NCI-H1048 (cell line): ENCODE measurements at regions not wholly inside any gene's neighbourhood (a gene's known extent, or its start where the extent isn't known, plus 50 kb on each side); places are given as distances from the start of the nearest gene placed in this dataset.
"Not testable (repeated sequence)": the region's sequence is repeated elsewhere in the genome, so short reads cannot be mapped to it uniquely, and the experiment has no call there.

Experiments
- DNase-seq: peaks from one replicate; lab custom pipeline; 2025; lab: John Stamatoyannopoulos, UW

GRCh38 chr1:157218671-157219070, 80.5 kb upstream of the ETV3 start:
- no peak for DNase-seq

GRCh38 chr1:157217486-157217885, 79.3 kb upstream of the ETV3 start:
- no peak for DNase-seq

GRCh38 chr1:157213836-157214235, 75.6 kb upstream of the ETV3 start:
- no peak for DNase-seq

- DNase-seq = no peak
Observed at GRCh38 chr1:157209514-157209913, 71.3 kb upstream of the ETV3 start.

- not testable (repeated sequence) for DNase-seq
Observed at GRCh38 chr1:157205982-157206381, 67.8 kb upstream of the ETV3 start.

GRCh38 chr1:157203166-157203565, 65.0 kb upstream of the ETV3 start:
- no peak for DNase-seq

- DNase-seq = no peak
Observed at GRCh38 chr1:157202331-157202730, 64.1 kb upstream of the ETV3 start.

GRCh38 chr1:157201767-157202166, 63.6 kb upstream of the ETV3 start:
- no peak for DNase-seq

- DNase-seq = no peak
Observed at GRCh38 chr1:157200451-157200850, 62.3 kb upstream of the ETV3 start.

GRCh38 chr1:157199421-157199755, 61.2 kb upstream of the ETV3 start:
- DNase-seq = no peak

GRCh38 chr1:157198619-157199420, 60.6 kb upstream of the ETV3 start:
- DNase-seq = no peak

GRCh38 chr1:157197906-157198435, 59.8 kb upstream of the ETV3 start:
- no peak for DNase-seq

GRCh38 chr1:157196670-157197456, 58.7 kb upstream of the ETV3 start:
- DNase-seq = not testable (repeated sequence)

- DNase-seq = no peak
Observed at GRCh38 chr1:157196245-157196543, 58.0 kb upstream of the ETV3 start.

- DNase-seq = no peak
Observed at GRCh38 chr1:157195521-157196244, 57.5 kb upstream of the ETV3 start.

GRCh38 chr1:157194731-157195520, 56.7 kb upstream of the ETV3 start:
- no peak for DNase-seq

GRCh38 chr1:157193702-157194391, 55.7 kb upstream of the ETV3 start:
- DNase-seq = peak; percentile 49

GRCh38 chr1:157193219-157193618, 55.0 kb upstream of the ETV3 start:
- no peak for DNase-seq

GRCh38 chr1:157189986-157190982, 52.1 kb upstream of the ETV3 start:
- DNase-seq = no peak

- no peak for DNase-seq
Observed at GRCh38 chr1:157189096-157189495, 50.9 kb upstream of the ETV3 start.
